ENCODE measurements at regions not wholly inside any gene's neighbourhood (a gene's known extent, or its start where the extent isn't known, plus 50 kb on each side); places are given as distances from the start of the nearest gene placed in this dataset.

GRCh38 chr6:81940451-81940985 is 188.0 kb upstream of the TENT5A start:
- TF ChIP-seq EZH2phosphoT487 (IDR thresholded peaks at IDR 0.05; ENCODE audit: borderline replicate concordance, low read length) (no peak), CTCF (IDR thresholded peaks at IDR 0.05; ENCODE audit: low read depth, low read length, poor library complexity, severe bottlenecking) (no peak)

Data from DOHH2 (cell line).